SK-N-SH treated with all-trans-retinoic acid at 6 μM for 48 hours (cell line): ENCODE measurements at regions not wholly inside any gene's neighbourhood (a gene's known extent, or its start where the extent isn't known, plus 50 kb on each side); places are given as distances from the start of the nearest gene placed in this dataset.
"Not testable (repeated sequence)": the region's sequence is repeated elsewhere in the genome, so short reads cannot be mapped to it uniquely, and the experiment has no call there.

Source experiments
- ATAC-seq: fragments of 200-7000 bp; cut with Tn5 transposase; 3 replicates; pipeline ENCODE4 v1.9.1; 2020; ENCODE audit warnings: mild to moderate bottlenecking, moderate library complexity
- ARNTL ChIP-seq: fragments of 450-650 bp; formaldehyde crosslinking; IDR thresholded peaks from 2 replicates; pipeline ENCODE4 v1.5.0; 2020; ENCODE audit warnings: low read depth, mild to moderate bottlenecking, moderate library complexity, borderline replicate concordance
- CREB5 ChIP-seq: fragments of 250-450 bp; sonication (Bioruptor Pico); IDR thresholded peaks from 2 replicates; pipeline ENCODE4 v1.5.1; 2020; ENCODE audit warnings: low read depth, mild to moderate bottlenecking, moderate library complexity
- CSDC2 ChIP-seq: fragments of 250-450 bp; sonication (Bioruptor Pico); IDR thresholded peaks from 2 replicates; pipeline ENCODE4 v1.5.0; 2020; ENCODE audit warnings: mild to moderate bottlenecking, moderate library complexity
- CSRNP3 ChIP-seq: fragments of 250-450 bp; sonication (Bioruptor Pico); IDR thresholded peaks from 2 replicates; pipeline ENCODE4 v1.5.1; 2021; ENCODE audit warnings: mild to moderate bottlenecking, moderate library complexity
- ESRRG ChIP-seq: fragments of 250-450 bp; sonication (Bioruptor Pico); IDR thresholded peaks from 2 replicates; pipeline ENCODE4 v1.6.1; 2021; ENCODE audit warnings: mild to moderate bottlenecking
- GLIS3 ChIP-seq: fragments of 250-450 bp; sonication (Bioruptor Pico); IDR thresholded peaks from 2 replicates; pipeline ENCODE4 v1.5.0; 2020; ENCODE audit warnings: mild to moderate bottlenecking, moderate library complexity
- ISL1 ChIP-seq: fragments of 250-450 bp; sonication (Bioruptor Pico); IDR thresholded peaks from 2 replicates; pipeline ENCODE4 v2.1.2; 2022; ENCODE audit warnings: mild to moderate bottlenecking, moderate library complexity
- OSR1 ChIP-seq: fragments of 250-450 bp; sonication (Bioruptor Pico); IDR thresholded peaks from 2 replicates; pipeline ENCODE4 v1.8.0; 2022; ENCODE audit warnings: moderate library complexity, mild to moderate bottlenecking, inconsistent platforms
- PATZ1 ChIP-seq: fragments of 250-450 bp; sonication (Bioruptor Pico); IDR thresholded peaks from 2 replicates; pipeline ENCODE4 v1.8.0; 2020; ENCODE audit warnings: mild to moderate bottlenecking, moderate library complexity, borderline replicate concordance
- POU6F1 ChIP-seq: fragments of 250-450 bp; sonication (Bioruptor Pico); IDR thresholded peaks from 2 replicates; pipeline ENCODE4 v1.8.0; 2021; ENCODE audit warnings: low read depth, mild to moderate bottlenecking, moderate library complexity, borderline replicate concordance
- PPARA ChIP-seq: fragments of 250-450 bp; sonication (Bioruptor Pico); IDR thresholded peaks from 2 replicates; pipeline ENCODE4 v1.5.0; 2020; ENCODE audit warnings: mild to moderate bottlenecking, borderline replicate concordance
- RARB ChIP-seq: fragments of 250-450 bp; sonication (Bioruptor Pico); IDR thresholded peaks from 2 replicates; pipeline ENCODE4 v1.8.0; 2021; ENCODE audit warnings: mild to moderate bottlenecking, moderate library complexity
- SNAI2 ChIP-seq: fragments of 250-450 bp; sonication (Bioruptor Pico); IDR thresholded peaks from 2 replicates; pipeline ENCODE4 v1.5.0; 2020; ENCODE audit warnings: mild to moderate bottlenecking, moderate library complexity
- TCF4 ChIP-seq: fragments of 250-450 bp; sonication (Bioruptor Pico); IDR thresholded peaks from 2 replicates; pipeline ENCODE4 v1.8.0; 2021; ENCODE audit warnings: mild to moderate bottlenecking, moderate library complexity, borderline replicate concordance
- TOX ChIP-seq: fragments of 250-450 bp; sonication (Bioruptor Pico); IDR thresholded peaks from 2 replicates; pipeline ENCODE4 v1.8.0; 2021; ENCODE audit warnings: mild to moderate bottlenecking, moderate library complexity, borderline replicate concordance
- ZFP3 ChIP-seq: fragments of 250-450 bp; sonication (Bioruptor Pico); IDR thresholded peaks from 2 replicates; pipeline ENCODE4 v1.5.0; 2020; ENCODE audit warnings: mild to moderate bottlenecking, moderate library complexity
- ZFP30 ChIP-seq: fragments of 450-650 bp; formaldehyde crosslinking; IDR thresholded peaks from 2 replicates; pipeline ENCODE4 v1.5.0; 2022; ENCODE audit warnings: mild to moderate bottlenecking, moderate library complexity
- ZNF565 ChIP-seq: fragments of 450-650 bp; formaldehyde crosslinking; conservative IDR thresholded peaks from 2 replicates; pipeline ENCODE4 v1.5.0; 2020; ENCODE audit warnings: low read depth, mild to moderate bottlenecking, moderate library complexity
- ZNF8 ChIP-seq: fragments of 450-650 bp; formaldehyde crosslinking; IDR thresholded peaks from 2 replicates; pipeline ENCODE4 v1.5.0; 2020; ENCODE audit warnings: mild to moderate bottlenecking, moderate library complexity

- no peak for TF ChIP-seq POU6F1 (CRISPR knock-in tag)
- TF ChIP-seq, all 23 proteins: peak for 0
Observed at GRCh38 chrX:94937491-94937890, 1263.5 kb downstream of the FAM133A start (continued).

- no peak for ATAC-seq
- TF ChIP-seq ESRRG (CRISPR knock-in tag) (no peak), TOX (CRISPR knock-in tag) (no peak), ZNF565 (no peak), ZFP30 (CRISPR knock-in tag) (no peak), CREB5 (CRISPR knock-in tag) (no peak), GLIS3 (no peak), TCF4 (CRISPR knock-in tag) (no peak), PATZ1 (CRISPR knock-in tag) (no peak), PPARA (no peak), SNAI2 (no peak)
Observed at GRCh38 chrX:94942603-94943002, 1268.6 kb downstream of the FAM133A start.

GRCh38 chrX:94946137-94946536 is 1272.1 kb downstream of the FAM133A start:
- ATAC-seq = not testable (repeated sequence)

- ATAC-seq = no peak
- TF ChIP-seq CSDC2 (CRISPR knock-in tag) (no peak), ZNF565 (no peak), ARNTL (CRISPR knock-in tag) (no peak), CSRNP3 (no peak), SNAI2 (no peak), ZFP3 (CRISPR knock-in tag) (no peak), PATZ1 (CRISPR knock-in tag) (no peak), CREB5 (CRISPR knock-in tag) (no peak), ISL1 (no peak), RARB (CRISPR knock-in tag) (no peak), OSR1 (CRISPR knock-in tag) (no peak), TCF4 (CRISPR knock-in tag) (no peak), ESRRG (CRISPR knock-in tag) (no peak), ZNF8 (no peak), PPARA (no peak)
- TF ChIP-seq, all 23 proteins: peak for 0
Observed at GRCh38 chrX:94961730-94962129, 1287.7 kb downstream of the FAM133A start.
